ENCODE measurements at regions not wholly inside any gene's neighbourhood (a gene's known extent, or its start where the extent isn't known, plus 50 kb on each side); places are given as distances from the start of the nearest gene placed in this dataset.

- DNase-seq: no peak
Measured at GRCh38 chr6:40907198-40907701, 131.8 kb downstream of the UNC5CL start.

- DNase-seq: no peak
Measured at GRCh38 chr6:40906759-40907158, 132.3 kb downstream of the UNC5CL start.

GRCh38 chr6:40904583-40905194, 134.3 kb downstream of the UNC5CL start:
- no peak for DNase-seq

DNA sequence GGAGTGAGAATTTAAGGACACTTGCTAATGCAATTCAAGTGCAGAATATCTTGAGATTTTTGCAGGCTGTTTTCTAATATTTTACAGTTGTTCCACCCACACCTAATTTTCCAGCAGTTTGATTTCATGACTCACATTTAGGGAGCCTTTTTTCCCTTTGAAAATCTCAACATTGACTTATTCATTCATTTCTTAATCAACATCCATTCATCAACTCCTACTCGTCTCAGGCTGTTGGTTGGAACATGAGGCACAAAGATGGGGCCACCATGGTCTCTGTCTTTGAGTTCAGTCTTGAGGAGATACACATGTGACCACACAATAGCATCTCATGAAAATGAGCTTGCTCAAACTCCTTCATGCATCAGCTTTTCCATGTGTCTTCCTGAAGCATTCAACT, 135.6 kb downstream of the UNC5CL start:
- DNase-seq: no peak

DNA sequence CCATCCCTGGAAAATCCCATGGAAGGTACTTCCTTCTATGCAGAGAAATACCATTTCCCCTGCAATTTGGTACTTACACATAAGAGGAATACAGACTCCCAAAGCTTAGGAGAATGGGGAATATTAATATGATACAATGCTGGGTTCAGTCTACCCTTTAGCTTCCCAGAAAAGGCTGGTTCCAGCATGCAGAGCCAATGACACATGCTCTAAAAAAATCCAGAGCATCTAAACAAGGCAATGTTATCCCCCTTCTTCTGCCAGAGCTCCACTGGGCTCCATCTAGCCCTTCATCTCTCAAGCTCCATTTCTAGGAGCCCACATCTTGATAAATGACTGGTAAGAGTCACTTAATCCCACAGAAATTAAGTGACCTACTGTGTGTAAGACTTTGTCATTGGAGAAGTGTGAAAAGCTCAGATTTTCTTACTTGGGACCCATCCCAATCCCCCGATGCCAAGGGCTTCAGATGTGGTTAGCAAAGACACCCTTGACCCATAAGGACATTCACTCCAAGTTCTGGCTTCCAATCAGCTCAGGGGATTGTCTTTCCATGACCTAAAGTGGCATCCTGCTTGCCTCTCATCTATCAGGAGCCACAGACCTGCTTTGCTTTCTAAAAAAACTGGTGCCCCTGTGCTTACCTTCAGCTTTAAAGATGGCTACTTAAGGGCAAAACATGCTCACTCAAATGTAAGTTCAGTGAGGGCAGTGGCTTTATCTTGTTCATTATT, 137.5 kb downstream of the UNC5CL start:
- no peak for DNase-seq

GRCh38 chr6:40900791-40901190, 138.2 kb downstream of the UNC5CL start:
- DNase-seq: no peak

GRCh38 chr6:40899684-40900155, 139.3 kb downstream of the UNC5CL start:
- DNase-seq: no peak

- no peak for DNase-seq
Measured at GRCh38 chr6:40898073-40898472, 140.9 kb downstream of the UNC5CL start.

GRCh38 chr6:40897390-40898003, 141.5 kb downstream of the UNC5CL start:
- DNase-seq: no peak

GRCh38 chr6:40896696-40897095, 142.3 kb downstream of the UNC5CL start:
- no peak for DNase-seq

DNA sequence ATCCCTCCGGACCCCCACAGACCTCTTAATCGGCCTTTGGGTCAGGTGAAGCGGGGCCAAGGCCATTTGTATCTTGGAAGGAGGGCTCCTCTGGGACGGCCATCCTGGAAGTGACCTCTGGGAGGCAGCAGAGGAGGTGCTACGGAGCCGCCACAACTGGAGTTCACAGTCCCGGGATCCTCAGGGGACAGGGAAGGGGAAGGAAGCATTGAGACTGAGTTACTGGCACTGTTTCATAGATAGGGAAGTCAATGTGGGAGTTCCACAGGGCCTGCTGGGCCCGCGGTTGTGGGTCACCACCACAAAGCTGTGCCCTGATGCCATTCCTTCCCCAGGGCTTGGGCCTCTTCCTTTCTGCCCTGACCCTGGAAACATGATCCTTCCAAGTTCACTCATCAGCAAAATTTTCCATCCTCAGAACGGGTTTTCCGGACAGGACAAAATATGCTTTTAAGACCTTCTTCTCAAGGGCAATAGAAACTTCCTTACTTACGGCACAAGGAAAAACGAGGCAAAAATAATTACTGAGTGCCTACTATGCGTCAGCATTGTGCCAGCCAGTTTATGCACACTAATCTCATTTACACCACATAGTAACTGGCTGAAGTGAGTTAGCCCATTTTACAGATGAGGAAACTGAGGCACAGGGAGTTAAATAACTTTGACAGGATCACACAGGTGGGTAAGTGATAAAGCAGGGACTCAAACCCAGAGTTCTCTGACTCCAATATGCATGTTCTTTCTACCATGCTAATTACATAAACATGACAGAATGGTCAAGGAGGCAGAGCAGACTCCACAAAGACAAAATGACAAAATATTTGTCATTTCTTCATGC, 143.8 kb downstream of the UNC5CL start:
- DNase-seq: peak; percentile 41

DNA sequence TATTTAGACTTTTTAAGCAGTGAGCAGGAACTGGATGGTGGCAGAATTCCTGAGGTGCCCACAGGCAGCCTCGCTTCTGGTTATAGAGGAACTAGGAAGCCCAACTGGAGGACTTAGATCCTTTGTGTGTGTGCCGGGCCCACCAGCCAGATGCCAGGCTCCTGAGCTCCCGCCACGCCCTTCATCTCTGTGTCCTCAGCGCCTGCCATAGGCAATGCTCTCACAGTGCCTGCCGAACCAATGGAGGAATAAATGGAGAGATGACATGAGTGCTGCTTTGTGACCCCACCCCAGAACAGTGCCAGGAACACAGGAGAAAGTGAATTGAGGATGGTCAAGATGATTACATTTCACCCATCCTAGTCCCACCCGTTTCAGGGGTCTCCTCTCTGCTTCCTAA, 146.0 kb downstream of the UNC5CL start:
- no peak for DNase-seq

GRCh38 chr6:40892223-40892622, 146.8 kb downstream of the UNC5CL start:
- no peak for DNase-seq

GRCh38 chr6:40891686-40892085, 147.3 kb downstream of the UNC5CL start:
- DNase-seq: no peak

DNA sequence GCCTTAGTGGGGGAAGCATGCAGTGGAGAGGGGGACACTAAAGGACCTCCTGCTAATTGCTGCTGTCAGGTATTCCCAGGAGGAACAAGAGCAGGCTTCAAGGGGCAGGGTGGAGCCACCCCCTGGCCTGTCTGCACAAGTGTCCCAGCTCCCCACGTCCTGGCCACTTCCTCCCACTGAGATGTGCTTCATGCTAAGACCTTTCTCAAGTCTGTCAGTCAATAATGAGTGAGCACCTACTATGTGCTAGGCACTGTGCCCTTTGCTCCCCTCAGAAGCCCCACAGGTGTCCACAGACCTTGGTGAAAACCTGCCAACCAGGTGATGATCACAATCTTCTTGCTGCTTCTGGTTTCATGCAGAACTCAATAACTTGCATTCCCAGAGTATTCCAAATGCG, 147.9 kb downstream of the UNC5CL start:
- no peak for DNase-seq

- DNase-seq: no peak
Measured at GRCh38 chr6:40889137-40889832, 149.7 kb downstream of the UNC5CL start.

DNA sequence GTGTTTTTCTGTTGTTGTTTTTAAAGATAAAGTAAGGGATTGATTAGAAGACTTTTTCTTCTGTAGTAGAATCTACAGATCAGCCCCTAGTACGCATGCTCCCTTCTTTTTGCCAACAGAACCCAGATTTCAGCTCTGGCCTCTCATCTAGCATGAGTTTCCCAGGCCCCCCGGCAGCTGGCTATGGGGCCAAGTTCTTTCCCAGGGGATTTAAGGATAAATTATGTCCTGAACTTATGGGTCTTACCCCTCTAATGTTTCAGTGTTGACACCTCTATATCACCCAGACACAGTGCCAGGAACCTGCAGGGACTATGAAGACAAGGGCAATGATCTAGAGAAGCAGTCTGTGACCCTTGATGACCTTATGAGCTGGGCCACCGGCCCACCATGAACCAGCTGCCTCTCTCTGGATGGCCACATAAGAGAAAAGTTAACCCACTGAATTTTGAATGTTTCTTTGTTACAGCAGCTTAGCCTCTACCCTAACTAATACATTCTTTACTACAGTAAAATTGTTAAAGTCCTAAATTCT, 150.5 kb downstream of the UNC5CL start:
- DNase-seq: no peak

GRCh38 chr6:40887792-40888340, 151.2 kb downstream of the UNC5CL start:
- no peak for DNase-seq

DNA sequence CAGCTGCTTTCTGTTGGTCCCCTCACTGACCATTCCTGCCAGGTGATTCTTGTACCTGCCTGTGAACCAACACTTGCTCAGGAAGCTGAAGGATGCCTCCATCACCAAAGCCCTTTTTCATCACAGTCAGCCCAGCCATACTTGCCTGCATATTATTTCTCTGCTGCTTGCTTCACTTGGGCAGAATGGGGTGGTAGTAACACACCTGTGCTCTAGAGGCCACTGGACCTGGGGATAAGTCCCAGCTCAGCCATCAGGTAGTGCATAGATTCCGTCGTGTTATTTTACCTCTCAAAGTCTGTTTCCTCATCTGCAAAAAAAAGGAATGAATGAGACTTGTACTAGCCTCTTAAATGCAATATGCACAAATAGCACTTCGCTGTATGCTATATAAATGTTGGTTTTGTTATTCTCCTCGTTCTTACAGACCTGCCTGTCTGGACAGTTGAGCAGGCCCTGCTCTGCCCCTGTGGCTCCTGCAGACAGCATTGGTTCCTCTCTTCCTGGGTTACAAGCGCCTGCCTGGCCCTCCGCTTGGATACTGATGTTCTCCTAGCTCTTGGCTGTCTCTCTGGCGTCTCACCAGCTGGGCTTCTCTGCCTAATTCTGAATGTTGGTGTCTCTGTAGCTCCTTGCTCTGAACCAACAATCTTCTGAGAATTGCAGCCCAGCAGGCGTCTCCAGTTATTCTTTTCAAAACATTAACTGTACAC, 151.8 kb downstream of the UNC5CL start:
- no peak for DNase-seq

- no peak for DNase-seq
Measured at GRCh38 chr6:40885139-40885774, 153.8 kb downstream of the UNC5CL start.
